ENCODE measurements at regions not wholly inside any gene's neighbourhood (a gene's known extent, or its start where the extent isn't known, plus 50 kb on each side); places are given as distances from the start of the nearest gene placed in this dataset.
"Not testable (repeated sequence)": the region's sequence is repeated elsewhere in the genome, so short reads cannot be mapped to it uniquely, and the experiment has no call there.

GRCh38 chr2:154570501-154570900 lies 128.0 kb upstream of the KCNJ3 start:
- Histone ChIP-seq H3K9me2 (replicated peaks; ENCODE audit: control insufficient read depth, low read length) (no peaks in the 10 kb centered on the region), H3K27ac (ENCODE audit: low read depth, low read length) (no peak overlapping the region), H3K4me2 (ENCODE audit: low read length) (no peak overlapping the region), H3K4me3 (ENCODE audit: low read length) (no peak overlapping the region), H4K20me1 (ENCODE audit: control insufficient read depth, insufficient read depth, low read depth, low read length) (no peaks in the 10 kb centered on the region), H3F3A (ENCODE audit: control insufficient read depth, insufficient read depth) (no peaks in the 10 kb centered on the region), H3K79me2 (ENCODE audit: control insufficient read depth, low read length) (no peaks in the 10 kb centered on the region), H3K4me1 (ENCODE audit: control insufficient read depth, low read length) (no peaks in the 10 kb centered on the region), H3K9me3 (ENCODE audit: control insufficient read depth, insufficient read depth, low read length) (no peaks in the 10 kb centered on the region; the same call in 1 of the 2 replicates), H3K27me3 (ENCODE audit: control insufficient read depth, low read length) (no peaks in the 10 kb centered on the region), H3K36me3 (ENCODE audit: control insufficient read depth, low read length) (no peaks in the 10 kb centered on the region)
- TF ChIP-seq EZH2phosphoT487 (IDR thresholded peaks at IDR 0.05; ENCODE audit: borderline replicate concordance, low read length) = no peak
- TF ChIP-seq, protein P1, sequence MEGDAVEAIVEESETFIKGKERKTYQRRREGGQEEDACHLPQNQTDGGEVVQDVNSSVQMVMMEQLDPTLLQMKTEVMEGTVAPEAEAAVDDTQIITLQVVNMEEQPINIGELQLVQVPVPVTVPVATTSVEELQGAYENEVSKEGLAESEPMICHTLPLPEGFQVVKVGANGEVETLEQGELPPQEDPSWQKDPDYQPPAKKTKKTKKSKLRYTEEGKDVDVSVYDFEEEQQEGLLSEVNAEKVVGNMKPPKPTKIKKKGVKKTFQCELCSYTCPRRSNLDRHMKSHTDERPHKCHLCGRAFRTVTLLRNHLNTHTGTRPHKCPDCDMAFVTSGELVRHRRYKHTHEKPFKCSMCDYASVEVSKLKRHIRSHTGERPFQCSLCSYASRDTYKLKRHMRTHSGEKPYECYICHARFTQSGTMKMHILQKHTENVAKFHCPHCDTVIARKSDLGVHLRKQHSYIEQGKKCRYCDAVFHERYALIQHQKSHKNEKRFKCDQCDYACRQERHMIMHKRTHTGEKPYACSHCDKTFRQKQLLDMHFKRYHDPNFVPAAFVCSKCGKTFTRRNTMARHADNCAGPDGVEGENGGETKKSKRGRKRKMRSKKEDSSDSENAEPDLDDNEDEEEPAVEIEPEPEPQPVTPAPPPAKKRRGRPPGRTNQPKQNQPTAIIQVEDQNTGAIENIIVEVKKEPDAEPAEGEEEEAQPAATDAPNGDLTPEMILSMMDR (IDR thresholded peaks at IDR 0.05; ENCODE audit: low read depth, low read length, poor library complexity, severe bottlenecking) = no peak

DNA sequence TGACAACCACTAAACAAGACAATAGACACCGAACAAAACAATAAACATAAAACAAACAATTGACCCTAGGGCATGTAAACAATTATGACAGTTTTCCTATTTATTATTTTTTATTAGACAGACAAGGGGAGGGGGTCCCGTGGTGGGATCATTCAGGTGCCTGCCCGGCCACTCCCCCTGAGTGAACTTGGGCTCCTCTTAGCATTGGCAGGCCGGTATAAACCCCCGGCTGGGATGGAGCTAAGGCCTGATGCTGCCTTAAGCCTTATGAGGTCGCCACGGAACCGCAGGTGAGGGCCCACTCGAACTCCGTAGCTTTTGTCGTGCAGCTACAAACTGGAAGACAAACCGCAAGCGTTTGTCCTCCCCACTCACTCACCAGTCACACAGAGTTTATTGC lies 121.8 kb upstream of the KCNJ3 start:
- H3F3A ChIP-seq (ENCODE audit: control insufficient read depth, insufficient read depth); H3K36me3 ChIP-seq (ENCODE audit: control insufficient read depth, low read length); H3K9me2 ChIP-seq (replicated peaks; ENCODE audit: control insufficient read depth, low read length); H3K27me3 ChIP-seq (ENCODE audit: control insufficient read depth, low read length); H3K79me2 ChIP-seq (ENCODE audit: control insufficient read depth, low read length); H3K9me3 ChIP-seq (ENCODE audit: control insufficient read depth, insufficient read depth, low read length); H4K20me1 ChIP-seq (ENCODE audit: control insufficient read depth, insufficient read depth, low read depth, low read length); H3K4me2 ChIP-seq (ENCODE audit: low read length); H3K27ac ChIP-seq (ENCODE audit: low read depth, low read length); H3K4me1 ChIP-seq (ENCODE audit: control insufficient read depth, low read length); H3K4me3 ChIP-seq (ENCODE audit: low read length): not testable (repeated sequence)

DNA sequence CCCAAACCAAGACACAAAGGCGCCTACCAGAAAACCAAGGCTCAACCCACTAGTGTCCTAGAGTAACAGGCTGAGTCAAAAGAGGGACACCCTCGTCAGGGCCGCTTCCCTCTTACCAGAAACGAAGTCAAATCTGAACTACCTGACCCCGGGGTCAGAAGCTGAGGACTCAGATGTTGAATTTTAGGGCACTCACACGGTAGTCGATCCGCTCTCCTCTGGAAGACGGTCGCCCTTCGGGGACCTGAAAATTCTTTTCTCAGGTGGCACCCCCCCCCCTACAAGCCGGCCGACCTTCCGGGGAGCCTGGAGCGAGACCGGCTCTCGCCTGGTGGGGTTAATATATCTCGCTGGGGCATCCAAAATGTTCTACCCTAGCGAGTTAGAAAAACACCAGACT lies 121.1 kb upstream of the KCNJ3 start:
- no peak overlapping the region for H3K27ac ChIP-seq (ENCODE audit: low read depth, low read length)
- no peaks in the 10 kb centered on the region for H3F3A ChIP-seq (ENCODE audit: control insufficient read depth, insufficient read depth)
- H3K79me2 ChIP-seq (ENCODE audit: control insufficient read depth, low read length) = no peaks in the 10 kb centered on the region
- H3K9me2 ChIP-seq (replicated peaks; ENCODE audit: control insufficient read depth, low read length) = no peaks in the 10 kb centered on the region
- peaks cover 3% of the 10 kb centered on the region; the same call in 1 of the 2 replicates for H3K9me3 ChIP-seq (ENCODE audit: control insufficient read depth, insufficient read depth, low read length)
- no peaks in the 10 kb centered on the region for H3K4me1 ChIP-seq (ENCODE audit: control insufficient read depth, low read length)
- H4K20me1 ChIP-seq (ENCODE audit: control insufficient read depth, insufficient read depth, low read depth, low read length) = no peaks in the 10 kb centered on the region
- H3K4me3 ChIP-seq (ENCODE audit: low read length) = no peak overlapping the region
- TF ChIP-seq, protein P1 (IDR thresholded peaks at IDR 0.05; ENCODE audit: low read depth, low read length, poor library complexity, severe bottlenecking) = no peak
- TF ChIP-seq EZH2phosphoT487 (IDR thresholded peaks at IDR 0.05; ENCODE audit: borderline replicate concordance, low read length) = no peak
- no peak overlapping the region for H3K4me2 ChIP-seq (ENCODE audit: low read length)
- no peaks in the 10 kb centered on the region for H3K36me3 ChIP-seq (ENCODE audit: control insufficient read depth, low read length)
- H3K27me3 ChIP-seq (ENCODE audit: control insufficient read depth, low read length) = no peaks in the 10 kb centered on the region

- peaks cover 3% of the 10 kb centered on the region; the same call in 1 of the 2 replicates for H3K9me3 ChIP-seq (ENCODE audit: control insufficient read depth, insufficient read depth, low read length)
- no peaks in the 10 kb centered on the region for H4K20me1 ChIP-seq (ENCODE audit: control insufficient read depth, insufficient read depth, low read depth, low read length)
- H3K9me2 ChIP-seq (replicated peaks; ENCODE audit: control insufficient read depth, low read length) = no peaks in the 10 kb centered on the region
- no peaks in the 10 kb centered on the region for H3K4me1 ChIP-seq (ENCODE audit: control insufficient read depth, low read length)
- no peak for TF ChIP-seq EZH2phosphoT487 (IDR thresholded peaks at IDR 0.05; ENCODE audit: borderline replicate concordance, low read length)
- TF ChIP-seq, protein P1 (IDR thresholded peaks at IDR 0.05; ENCODE audit: low read depth, low read length, poor library complexity, severe bottlenecking) = no peak
- no peaks in the 10 kb centered on the region for H3K79me2 ChIP-seq (ENCODE audit: control insufficient read depth, low read length)
- H3K27me3 ChIP-seq (ENCODE audit: control insufficient read depth, low read length) = no peaks in the 10 kb centered on the region
- no peaks in the 10 kb centered on the region for H3F3A ChIP-seq (ENCODE audit: control insufficient read depth, insufficient read depth)
- no peak overlapping the region for H3K4me2 ChIP-seq (ENCODE audit: low read length)
- H3K27ac ChIP-seq (ENCODE audit: low read depth, low read length) = no peak overlapping the region
- H3K4me3 ChIP-seq (ENCODE audit: low read length) = no peak overlapping the region
- H3K36me3 ChIP-seq (ENCODE audit: control insufficient read depth, low read length) = no peaks in the 10 kb centered on the region
Measured at GRCh38 chr2:154580767-154581166, 117.7 kb upstream of the KCNJ3 start.

GRCh38 chr2:154582694-154583093 lies 115.8 kb upstream of the KCNJ3 start:
- H3K27ac ChIP-seq (ENCODE audit: low read depth, low read length); H4K20me1 ChIP-seq (ENCODE audit: control insufficient read depth, insufficient read depth, low read depth, low read length): not testable (repeated sequence)

GRCh38 chr2:154583274-154583673 lies 115.2 kb upstream of the KCNJ3 start:
- H4K20me1 ChIP-seq (ENCODE audit: control insufficient read depth, insufficient read depth, low read depth, low read length); H3K4me3 ChIP-seq (ENCODE audit: low read length); H3K9me3 ChIP-seq (ENCODE audit: control insufficient read depth, insufficient read depth, low read length); H3K9me2 ChIP-seq (replicated peaks; ENCODE audit: control insufficient read depth, low read length); H3K4me1 ChIP-seq (ENCODE audit: control insufficient read depth, low read length); H3K79me2 ChIP-seq (ENCODE audit: control insufficient read depth, low read length); H3K4me2 ChIP-seq (ENCODE audit: low read length); H3K27me3 ChIP-seq (ENCODE audit: control insufficient read depth, low read length); H3F3A ChIP-seq (ENCODE audit: control insufficient read depth, insufficient read depth); H3K27ac ChIP-seq (ENCODE audit: low read depth, low read length); H3K36me3 ChIP-seq (ENCODE audit: control insufficient read depth, low read length): not testable (repeated sequence)

More at GRCh38 chr2:154582694-154583093, 115.8 kb upstream of the KCNJ3 start:
- H3K4me2 ChIP-seq (ENCODE audit: low read length); H3K27me3 ChIP-seq (ENCODE audit: control insufficient read depth, low read length); H3F3A ChIP-seq (ENCODE audit: control insufficient read depth, insufficient read depth); H3K9me3 ChIP-seq (ENCODE audit: control insufficient read depth, insufficient read depth, low read length); H3K4me1 ChIP-seq (ENCODE audit: control insufficient read depth, low read length); H3K9me2 ChIP-seq (replicated peaks; ENCODE audit: control insufficient read depth, low read length); H3K36me3 ChIP-seq (ENCODE audit: control insufficient read depth, low read length); H3K79me2 ChIP-seq (ENCODE audit: control insufficient read depth, low read length); H3K4me3 ChIP-seq (ENCODE audit: low read length): not testable (repeated sequence)
